CD4-positive, alpha-beta T cell (primary cell): ENCODE measurements at regions not wholly inside any gene's neighbourhood (a gene's known extent, or its start where the extent isn't known, plus 50 kb on each side); places are given as distances from the start of the nearest gene placed in this dataset.

ENCODE experiments used
- ATAC-seq: fragments of 200-7000 bp; cut with Tn5 transposase; one replicate; pipeline ENCODE4 v1.10.0; 2022; ENCODE audit warnings: mild to moderate bottlenecking; ENCODE audit not compliant: poor library complexity
- CTCF ChIA-PET: fragments of 350-600 bp; sonication (Branson Sonifier 250); formaldehyde crosslinking; loops from one replicate; lab custom pipeline; 2021; ENCODE audit warnings: antibody characterized with exemption, inconsistent platforms; lab: Charles Lee
- POLR2A ChIA-PET: fragments of 350-600 bp; sonication (Branson Sonifier 250); formaldehyde crosslinking; loops from one replicate; lab custom pipeline; 2021; ENCODE audit warnings: antibody characterized with exemption, inconsistent platforms; lab: Charles Lee
- DNase-seq, 14 experiments: peaks; one replicate each; pipeline ENCODE4 v3.0.0-alpha.2; 2013 to 2020; ENCODE audit warnings: mixed read lengths in 2 of 14
- H3K27ac ChIP-seq, 2 donors: one replicate each; pipeline versions ENCODE4 v1.5.1 to v1.7.0; 2013; ENCODE audit warnings: low read length in 2 of 2, low read depth in 1 of 2, mild to moderate bottlenecking in 1 of 2
- H3K27me3 ChIP-seq, 2 experiments: 1 replicate in 1 of 2; 2 replicates in 1 of 2; pipeline versions ENCODE4 v1.6.1 to v1.7.0; 2013; ENCODE audit warnings: low read length in 2 of 2, control low read depth in 1 of 2, mild to moderate bottlenecking in 1 of 2, moderate library complexity in 1 of 2; ENCODE audit not compliant: insufficient read depth in 2 of 2, control insufficient read depth in 1 of 2
- H3K36me3 ChIP-seq: one replicate; pipeline ENCODE4 v1.6.1; 2013; ENCODE audit warnings: low read length, control low read depth; ENCODE audit not compliant: insufficient read depth
- H3K4me1 ChIP-seq: one replicate; pipeline ENCODE4 v1.6.1; 2013; ENCODE audit warnings: low read length, control low read depth; ENCODE audit not compliant: insufficient read depth
- H3K4me3 ChIP-seq: one replicate; pipeline ENCODE4 v1.5.1; 2013; ENCODE audit warnings: mild to moderate bottlenecking, low read length, moderate library complexity
- H3K9me3 ChIP-seq, 2 experiments: 1 replicate in 1 of 2; 2 replicates in 1 of 2; pipeline versions ENCODE4 v1.6.1 to v1.7.0; 2013; ENCODE audit warnings: low read length in 2 of 2, mild to moderate bottlenecking in 2 of 2, control low read depth in 1 of 2, moderate library complexity in 1 of 2; ENCODE audit not compliant: control insufficient read depth in 1 of 2, insufficient read depth in 1 of 2
- H3K27ac Mint-ChIP-seq: one replicate; pipeline ENCODE4 v1.8.0; 2020; ENCODE audit warnings: mixed read lengths
- H3K27me3 Mint-ChIP-seq: one replicate; pipeline ENCODE4 v1.8.0; 2021; ENCODE audit warnings: mixed read lengths
- H3K36me3 Mint-ChIP-seq: one replicate; pipeline ENCODE4 v1.8.0; 2021; ENCODE audit warnings: low read depth, mixed read lengths
- H3K4me1 Mint-ChIP-seq: one replicate; pipeline ENCODE4 v1.8.0; 2021; ENCODE audit warnings: low read depth, mixed read lengths
- H3K4me3 Mint-ChIP-seq: one replicate; pipeline ENCODE4 v1.8.0; 2020; ENCODE audit warnings: mild to moderate bottlenecking, mixed read lengths
- H3K9me3 Mint-ChIP-seq: one replicate; pipeline ENCODE4 v1.8.0; 2020; ENCODE audit warnings: mixed read lengths
- intact Hi-C, 2 experiments: fragments of 100-400 bp; cut with DNase I in 1 of 2; cut with micrococcal nuclease in 1 of 2; formaldehyde crosslinking; loops; one replicate each; pipeline versions ENCODE4 v1.15.1 to v1.9.0; 2023 to 2025; cut with DNase I, micrococcal nuclease
- TF ChIP-seq, protein P1 (sequence below): fragments of 200-600 bp; IDR thresholded peaks from one replicate; pipeline ENCODE4 v1.8.0; 2022; ENCODE audit warnings: antibody characterized with exemption, mild to moderate bottlenecking

DNA sequence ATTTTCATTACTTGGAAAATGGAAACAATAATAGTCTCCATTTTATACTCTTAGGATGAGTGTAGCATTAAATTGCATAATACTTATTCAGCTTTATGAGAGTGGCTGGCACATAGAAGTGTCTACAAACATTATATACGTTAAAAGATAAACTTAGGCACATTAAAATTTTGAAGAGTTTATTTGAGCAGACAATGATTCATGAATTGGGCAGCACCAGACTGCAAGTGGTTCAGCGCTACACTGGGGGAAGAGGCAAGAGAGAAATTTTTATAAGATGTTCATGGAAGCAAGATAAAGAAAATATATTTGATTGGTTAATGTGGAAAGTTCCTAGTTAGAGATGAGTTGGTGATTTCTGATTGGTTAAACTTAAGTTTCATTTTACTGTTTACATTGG, 243.7 kb downstream of the RASEF start:
- CTCF ChIA-PET = no interaction called here
- Mint-ChIP-seq H3K4me1 (no peaks in the 10 kb centered on the region), H3K36me3 (no peaks in the 10 kb centered on the region), H3K27ac (no peak overlapping the region), H3K27me3 (no peaks in the 10 kb centered on the region), H3K9me3 (peaks cover 2% of the 10 kb centered on the region), H3K4me3 (no peak overlapping the region)
- DNase-seq (no peak), ATAC-seq (no peak)
- intact Hi-C loops = no loop called here
- POLR2A ChIA-PET = no interaction called here
- Histone ChIP-seq H3K27me3 (no peaks in the 10 kb centered on the region), H3K4me1 (no peaks in the 10 kb centered on the region), H3K36me3 (no peaks in the 10 kb centered on the region), H3K9me3 (no peaks in the 10 kb centered on the region), H3K4me3 (no peak overlapping the region), H3K27ac (no peak overlapping the region)
- TF ChIP-seq, protein P1, sequence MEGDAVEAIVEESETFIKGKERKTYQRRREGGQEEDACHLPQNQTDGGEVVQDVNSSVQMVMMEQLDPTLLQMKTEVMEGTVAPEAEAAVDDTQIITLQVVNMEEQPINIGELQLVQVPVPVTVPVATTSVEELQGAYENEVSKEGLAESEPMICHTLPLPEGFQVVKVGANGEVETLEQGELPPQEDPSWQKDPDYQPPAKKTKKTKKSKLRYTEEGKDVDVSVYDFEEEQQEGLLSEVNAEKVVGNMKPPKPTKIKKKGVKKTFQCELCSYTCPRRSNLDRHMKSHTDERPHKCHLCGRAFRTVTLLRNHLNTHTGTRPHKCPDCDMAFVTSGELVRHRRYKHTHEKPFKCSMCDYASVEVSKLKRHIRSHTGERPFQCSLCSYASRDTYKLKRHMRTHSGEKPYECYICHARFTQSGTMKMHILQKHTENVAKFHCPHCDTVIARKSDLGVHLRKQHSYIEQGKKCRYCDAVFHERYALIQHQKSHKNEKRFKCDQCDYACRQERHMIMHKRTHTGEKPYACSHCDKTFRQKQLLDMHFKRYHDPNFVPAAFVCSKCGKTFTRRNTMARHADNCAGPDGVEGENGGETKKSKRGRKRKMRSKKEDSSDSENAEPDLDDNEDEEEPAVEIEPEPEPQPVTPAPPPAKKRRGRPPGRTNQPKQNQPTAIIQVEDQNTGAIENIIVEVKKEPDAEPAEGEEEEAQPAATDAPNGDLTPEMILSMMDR = no peak

DNA sequence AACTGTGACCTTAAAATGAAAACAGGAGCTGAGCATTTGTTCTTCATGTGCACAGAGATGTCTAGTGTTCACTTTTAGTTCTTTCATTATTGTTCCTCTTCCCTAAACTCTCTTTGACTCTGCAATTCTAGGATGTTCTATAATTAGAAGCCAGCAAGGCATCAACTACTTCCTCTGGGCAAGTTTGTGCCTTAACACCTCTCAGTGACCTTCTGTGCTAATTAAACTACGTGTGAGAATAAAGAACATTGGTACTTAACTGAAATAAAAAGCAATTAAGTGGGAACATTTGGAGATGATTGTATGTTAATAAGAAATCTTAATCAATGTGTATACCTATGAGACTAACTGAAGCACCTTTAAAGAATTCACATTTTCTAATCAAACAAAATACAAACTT, 242.8 kb downstream of the RASEF start:
- H3K27ac Mint-ChIP-seq = no peak overlapping the region
- Histone ChIP-seq H3K4me3 (no peak overlapping the region), H3K27me3 (no peaks in the 10 kb centered on the region), H3K36me3 (no peaks in the 10 kb centered on the region), H3K4me1 (no peaks in the 10 kb centered on the region), H3K27ac (no peak overlapping the region), H3K9me3 (no peaks in the 10 kb centered on the region)
- no peaks in the 10 kb centered on the region for H3K36me3 Mint-ChIP-seq
- no peaks in the 10 kb centered on the region for H3K4me1 Mint-ChIP-seq
- H3K9me3 Mint-ChIP-seq = peaks cover 2% of the 10 kb centered on the region
- TF ChIP-seq, protein P1 = no peak
- intact Hi-C loops = no loop called here
- CTCF ChIA-PET = no interaction called here
- ATAC-seq (no peak), DNase-seq (no peak)
- H3K27me3 Mint-ChIP-seq = no peaks in the 10 kb centered on the region
- POLR2A ChIA-PET = no interaction called here
- H3K4me3 Mint-ChIP-seq = no peak overlapping the region

- H3K9me3 Mint-ChIP-seq = peaks cover 7% of the 10 kb centered on the region
- H3K9me3 ChIP-seq = no peaks in the 10 kb centered on the region
- H3K27ac ChIP-seq = no peak overlapping the region
- no peak overlapping the region for H3K4me3 Mint-ChIP-seq
- no peaks in the 10 kb centered on the region for H3K36me3 ChIP-seq
- H3K4me1 Mint-ChIP-seq = no peaks in the 10 kb centered on the region
- no peak overlapping the region for H3K27ac Mint-ChIP-seq
- no peak for ATAC-seq
- H3K27me3 ChIP-seq = no peaks in the 10 kb centered on the region
- POLR2A ChIA-PET = no interaction called here
- no peaks in the 10 kb centered on the region for H3K27me3 Mint-ChIP-seq
- no peaks in the 10 kb centered on the region for H3K4me1 ChIP-seq
- no peaks in the 10 kb centered on the region for H3K36me3 Mint-ChIP-seq
- intact Hi-C loops = no loop called here
- TF ChIP-seq, protein P1 = no peak
- CTCF ChIA-PET = no interaction called here
- no peak for DNase-seq
- no peak overlapping the region for H3K4me3 ChIP-seq
Observed at GRCh38 chr9:82829818-82830217, 233.1 kb downstream of the RASEF start.
